OCI-LY3 (cell line): ENCODE measurements at regions not wholly inside any gene's neighbourhood (a gene's known extent, or its start where the extent isn't known, plus 50 kb on each side); places are given as distances from the start of the nearest gene placed in this dataset.

Source experiments
- CTCF ChIP-seq: fragments of 200-600, 300-600 bp; sonication (generic); IDR thresholded peaks from 2 replicates; pipeline ENCODE4 v1.5.1; 2014; ENCODE audit warnings: antibody characterized with exemption, low read length, low read depth
- EZH2phosphoT487 ChIP-seq: fragments of 200-600 bp; shearing (Covaris generic); IDR thresholded peaks from 2 replicates; pipeline ENCODE4 v1.6.1; 2018; ENCODE audit warnings: antibody characterized with exemption, mixed run types, low read depth

DNA sequence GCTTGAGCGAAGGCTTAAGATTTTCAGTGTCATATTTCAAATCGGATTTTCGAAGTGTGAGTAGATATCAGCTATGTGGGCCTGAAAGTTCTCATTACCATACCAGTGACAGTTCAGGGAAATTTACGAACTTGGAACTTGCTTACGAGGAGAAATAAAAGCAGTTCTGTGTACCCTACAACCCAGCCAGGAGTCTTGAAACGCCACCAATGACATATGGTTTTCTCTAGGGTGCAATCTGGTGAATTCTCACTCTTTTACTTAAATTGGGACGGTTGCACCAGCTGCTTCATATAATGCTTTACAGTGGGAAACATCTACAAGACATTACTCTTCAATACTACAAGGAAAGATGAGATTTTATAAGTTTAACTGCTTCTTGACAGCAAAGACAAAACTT is 253.6 kb upstream of the FOXK1 start:
- TF ChIP-seq CTCF (no peak), EZH2phosphoT487 (no peak)
